Lower leg skin (tissue), 4 donors: ENCODE measurements at regions not wholly inside any gene's neighbourhood (a gene's known extent, or its start where the extent isn't known, plus 50 kb on each side); places are given as distances from the start of the nearest gene placed in this dataset.
"Not testable (repeated sequence)": the region's sequence is repeated elsewhere in the genome, so short reads cannot be mapped to it uniquely, and the experiment has no call there.

Experiments used
- DNase-seq, 2 donors: peaks; one replicate each; pipeline ENCODE4 v3.0.0-alpha.2; 2019; ENCODE audit warnings: low spot score in 2 of 2
- H3K4me3 ChIP-seq: fragments of 200-600 bp; sonication (generic); 2 replicates; pipeline ENCODE4 v1.5.1; 2017; ENCODE audit warnings: mild to moderate bottlenecking, low read depth; ENCODE audit not compliant: poor library complexity, severe bottlenecking
- CTCF ChIP-seq, 3 donors: fragments of 450-650 bp; IDR thresholded peaks; one replicate each; pipeline ENCODE4 v1.5.1; 2016; ENCODE audit warnings: antibody characterized with exemption in 3 of 3, mild to moderate bottlenecking in 3 of 3, moderate library complexity in 2 of 3
- POLR2A ChIP-seq, 2 donors: fragments of 450-650 bp; IDR thresholded peaks; one replicate each; pipeline ENCODE4 v1.6.1; 2016 to 2017; ENCODE audit warnings: antibody characterized with exemption in 2 of 2, mild to moderate bottlenecking in 1 of 2, moderate library complexity in 1 of 2
- WGBS, 2 donors: methylation state at CpG; one replicate each; pipeline ENCODE4 v1.1.5; 2018; 5-methylcytosine and 5-hydroxymethylcytosine counted together
- intact Hi-C: fragments of 100-400 bp; cut with DNase I; formaldehyde crosslinking; loops from one replicate; pipeline ENCODE4 v1.15.0; 2023; ENCODE audit warnings: low total_unique reads

- DNase-seq, result no peak
- no peak for TF ChIP-seq POLR2A (IDR thresholded peaks at IDR 0.05)
- no peak for TF ChIP-seq CTCF (IDR thresholded peaks at IDR 0.05)
- intact Hi-C loops, result no loop called here
- no peak overlapping the region for H3K4me3 ChIP-seq
- WGBS, 2 donors, result 56 to 61% methylated on average over 2 of the region's 2 CpGs
Measured at GRCh38 chr11:37973941-37974340, 1375.9 kb upstream of the RAG2 start.

GRCh38 chr11:37972691-37973090, 1374.7 kb upstream of the RAG2 start:
- intact Hi-C loops, result no loop called here
- TF ChIP-seq POLR2A (IDR thresholded peaks at IDR 0.05) (no peak), CTCF (IDR thresholded peaks at IDR 0.05) (no peak)
- no peak for DNase-seq
- 37 to 43% methylated on average over 2 of the region's 2 CpGs for WGBS, 2 donors
- H3K4me3 ChIP-seq, result no peak overlapping the region

- DNase-seq, H3K4me3 ChIP-seq, intact Hi-C loops: not testable (repeated sequence)
- WGBS, 2 donors, result 89% methylated on average over 4 of the region's 4 CpGs
Measured at GRCh38 chr11:37969336-37969735, 1371.3 kb upstream of the RAG2 start.

GRCh38 chr11:37968148-37968547, 1370.1 kb upstream of the RAG2 start:
- no peak overlapping the region for H3K4me3 ChIP-seq
- WGBS, 2 donors, result 83 to 88% methylated on average over 10 of the region's 10 CpGs
- TF ChIP-seq POLR2A (IDR thresholded peaks at IDR 0.05), result no peak
- TF ChIP-seq CTCF (IDR thresholded peaks at IDR 0.05), result no peak
- intact Hi-C loops, result no loop called here
- DNase-seq, result no peak

GRCh38 chr11:37967635-37968034, 1369.6 kb upstream of the RAG2 start:
- DNase-seq, result no peak
- intact Hi-C loops, result no loop called here
- no peak for TF ChIP-seq CTCF (IDR thresholded peaks at IDR 0.05)
- TF ChIP-seq POLR2A (IDR thresholded peaks at IDR 0.05), result no peak
- 91 to 95% methylated on average over 10 of the region's 10 CpGs for WGBS, 2 donors
- no peak overlapping the region for H3K4me3 ChIP-seq

- WGBS, 2 donors, result 56 to 62% methylated on average over 2 of the region's 2 CpGs
- TF ChIP-seq POLR2A (IDR thresholded peaks at IDR 0.05), result no peak
- no peak for DNase-seq
- H3K4me3 ChIP-seq, result no peak overlapping the region
- intact Hi-C loops, result no loop called here
Measured at GRCh38 chr11:37963440-37963839, 1365.4 kb upstream of the RAG2 start.

GRCh38 chr11:37957717-37958116, 1359.7 kb upstream of the RAG2 start:
- no peak for DNase-seq
- intact Hi-C loops, result no loop called here
- 62 to 88% methylated on average over 1 of the region's 1 CpG for WGBS, 2 donors
- no peak overlapping the region for H3K4me3 ChIP-seq
- TF ChIP-seq POLR2A (IDR thresholded peaks at IDR 0.05) (no peak), CTCF (IDR thresholded peaks at IDR 0.05) (no peak)
